ENCODE measurements at regions not wholly inside any gene's neighbourhood (a gene's known extent, or its start where the extent isn't known, plus 50 kb on each side); places are given as distances from the start of the nearest gene placed in this dataset.

DNA sequence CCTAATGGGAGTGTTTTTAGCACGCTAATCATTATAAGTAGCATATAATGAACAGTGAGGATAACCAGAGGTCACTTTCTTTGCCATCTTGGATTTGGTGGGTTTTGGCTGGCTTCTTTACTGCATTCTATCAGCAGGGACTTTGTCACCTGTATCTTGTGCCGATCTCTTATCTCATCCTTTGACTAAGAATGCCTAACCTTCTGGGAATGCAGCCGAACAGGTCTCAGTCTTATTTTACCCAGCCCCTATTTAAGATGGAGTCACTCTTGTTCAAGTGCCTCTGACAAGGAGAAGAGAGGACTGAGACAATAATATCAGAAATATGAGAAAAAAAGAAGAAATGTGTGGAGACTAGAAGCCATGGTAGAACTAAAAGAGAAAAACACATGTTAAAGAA, 276.4 kb downstream of the TMX3 start:
- intact Hi-C loops (cut with DNase I), result no loop called here
- Histone ChIP-seq H3K9me3 (no peaks in the 10 kb centered on the region), H3K27me3 (replicated peaks; ENCODE audit: insufficient read depth) (no peaks in the 10 kb centered on the region), H3K4me1 (replicated peaks) (no peaks in the 10 kb centered on the region), H3K4me3 (no peak overlapping the region), H3K36me3 (no peaks in the 10 kb centered on the region), H3K27ac (no peak overlapping the region)
- no peak for DNase-seq (ENCODE audit: low spot score)
- 90% methylated on average over 3 of the region's 3 CpGs for WGBS
- TF ChIP-seq POLR2AphosphoS5 (IDR thresholded peaks at IDR 0.05) (no peak), POLR2A (IDR thresholded peaks at IDR 0.05) (no peak)
- TF ChIP-seq, protein P1, sequence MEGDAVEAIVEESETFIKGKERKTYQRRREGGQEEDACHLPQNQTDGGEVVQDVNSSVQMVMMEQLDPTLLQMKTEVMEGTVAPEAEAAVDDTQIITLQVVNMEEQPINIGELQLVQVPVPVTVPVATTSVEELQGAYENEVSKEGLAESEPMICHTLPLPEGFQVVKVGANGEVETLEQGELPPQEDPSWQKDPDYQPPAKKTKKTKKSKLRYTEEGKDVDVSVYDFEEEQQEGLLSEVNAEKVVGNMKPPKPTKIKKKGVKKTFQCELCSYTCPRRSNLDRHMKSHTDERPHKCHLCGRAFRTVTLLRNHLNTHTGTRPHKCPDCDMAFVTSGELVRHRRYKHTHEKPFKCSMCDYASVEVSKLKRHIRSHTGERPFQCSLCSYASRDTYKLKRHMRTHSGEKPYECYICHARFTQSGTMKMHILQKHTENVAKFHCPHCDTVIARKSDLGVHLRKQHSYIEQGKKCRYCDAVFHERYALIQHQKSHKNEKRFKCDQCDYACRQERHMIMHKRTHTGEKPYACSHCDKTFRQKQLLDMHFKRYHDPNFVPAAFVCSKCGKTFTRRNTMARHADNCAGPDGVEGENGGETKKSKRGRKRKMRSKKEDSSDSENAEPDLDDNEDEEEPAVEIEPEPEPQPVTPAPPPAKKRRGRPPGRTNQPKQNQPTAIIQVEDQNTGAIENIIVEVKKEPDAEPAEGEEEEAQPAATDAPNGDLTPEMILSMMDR (IDR thresholded peaks at IDR 0.05), result no peak

GRCh38 chr18:68436485-68436884, 278.4 kb downstream of the TMX3 start:
- WGBS, result 76% methylated on average over 5 of the region's 5 CpGs
- intact Hi-C loops (cut with DNase I), result no loop called here
- TF ChIP-seq, protein P1 (IDR thresholded peaks at IDR 0.05), result no peak
- TF ChIP-seq POLR2AphosphoS5 (IDR thresholded peaks at IDR 0.05), result no peak
- TF ChIP-seq POLR2A (IDR thresholded peaks at IDR 0.05), result no peak
- Histone ChIP-seq H3K4me1 (replicated peaks) (no peaks in the 10 kb centered on the region), H3K36me3 (no peaks in the 10 kb centered on the region), H3K27me3 (replicated peaks; ENCODE audit: insufficient read depth) (no peaks in the 10 kb centered on the region), H3K4me3 (no peak overlapping the region), H3K9me3 (no peaks in the 10 kb centered on the region), H3K27ac (no peak overlapping the region)
- DNase-seq (ENCODE audit: low spot score), result no peak

GRCh38 chr18:68435581-68435980, 279.3 kb downstream of the TMX3 start:
- Histone ChIP-seq H3K27ac (no peak overlapping the region), H3K9me3 (no peaks in the 10 kb centered on the region), H3K27me3 (replicated peaks; ENCODE audit: insufficient read depth) (no peaks in the 10 kb centered on the region), H3K4me3 (no peak overlapping the region), H3K4me1 (replicated peaks) (no peaks in the 10 kb centered on the region), H3K36me3 (no peaks in the 10 kb centered on the region)
- DNase-seq (ENCODE audit: low spot score), result no peak
- intact Hi-C loops (cut with DNase I), result no loop called here
- 84% methylated on average over 2 of the region's 2 CpGs for WGBS
- no peak for TF ChIP-seq POLR2AphosphoS5 (IDR thresholded peaks at IDR 0.05)
- TF ChIP-seq, protein P1 (IDR thresholded peaks at IDR 0.05), result no peak

GRCh38 chr18:68431922-68432198, 283.0 kb downstream of the TMX3 start:
- WGBS, result 91% methylated on average over 5 of the region's 5 CpGs
- Histone ChIP-seq H3K9me3 (no peaks in the 10 kb centered on the region), H3K4me1 (replicated peaks) (no peaks in the 10 kb centered on the region), H3K27ac (no peak overlapping the region), H3K36me3 (no peaks in the 10 kb centered on the region), H3K4me3 (no peak overlapping the region), H3K27me3 (replicated peaks; ENCODE audit: insufficient read depth) (no peaks in the 10 kb centered on the region)
- intact Hi-C loops (cut with DNase I), result no loop called here
- TF ChIP-seq POLR2A (IDR thresholded peaks at IDR 0.05), result no peak
- TF ChIP-seq, protein P1 (IDR thresholded peaks at IDR 0.05), result no peak
- TF ChIP-seq POLR2AphosphoS5 (IDR thresholded peaks at IDR 0.05), result no peak
- DNase-seq (ENCODE audit: low spot score), result no peak

DNA sequence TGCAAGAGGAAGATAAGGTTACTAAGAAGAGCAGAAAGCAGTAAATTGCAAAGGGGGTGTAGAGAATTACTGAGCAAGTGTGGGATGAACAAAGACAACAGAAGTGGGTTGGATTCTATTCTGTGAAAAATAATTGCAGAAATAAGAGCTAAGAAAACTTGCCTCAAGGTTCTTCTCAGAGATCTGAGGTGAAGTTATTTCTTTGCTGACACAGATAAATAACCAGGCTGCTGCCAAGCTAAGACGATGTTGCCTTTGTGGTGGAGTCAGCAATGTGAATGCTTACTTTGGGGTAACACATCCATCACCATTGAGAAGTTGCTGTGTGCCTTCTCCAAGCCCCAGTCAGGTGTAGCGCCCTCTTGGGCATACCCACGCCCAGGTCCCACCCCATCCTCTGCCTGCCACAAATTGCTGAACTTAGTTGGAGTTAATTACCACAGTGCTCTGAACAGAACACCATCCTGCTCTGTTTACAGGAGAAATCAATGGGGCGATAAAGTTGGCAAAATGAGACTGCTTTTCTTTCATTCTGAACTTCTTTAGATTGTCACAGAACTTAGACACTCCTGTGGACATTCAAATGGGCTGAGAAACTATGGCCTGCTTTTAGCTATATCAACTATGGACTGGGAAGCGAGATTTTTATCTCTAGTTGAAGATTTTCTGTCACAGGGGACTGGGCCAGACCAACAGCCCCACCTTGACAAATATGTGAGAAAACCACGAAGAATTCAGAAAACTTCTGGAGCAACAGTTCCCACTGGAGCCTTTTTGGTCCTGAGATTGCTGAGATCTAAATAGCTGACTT, 283.6 kb downstream of the TMX3 start:
- no peak for DNase-seq (ENCODE audit: low spot score)
- H3K4me3 ChIP-seq, result no peak overlapping the region
- TF ChIP-seq, protein P1 (IDR thresholded peaks at IDR 0.05), result no peak
- TF ChIP-seq POLR2A (IDR thresholded peaks at IDR 0.05) (no peak), POLR2AphosphoS5 (IDR thresholded peaks at IDR 0.05) (no peak)
- H3K4me1 ChIP-seq (replicated peaks), result no peaks in the 10 kb centered on the region
- no peaks in the 10 kb centered on the region for H3K9me3 ChIP-seq
- 66% methylated on average over 6 of the region's 6 CpGs for WGBS
- H3K27me3 ChIP-seq (replicated peaks; ENCODE audit: insufficient read depth), result no peaks in the 10 kb centered on the region
- no peak overlapping the region for H3K27ac ChIP-seq
- intact Hi-C loops (cut with DNase I), result no loop called here
- H3K36me3 ChIP-seq, result no peaks in the 10 kb centered on the region
